B cell (primary cell): ENCODE measurements at regions not wholly inside any gene's neighbourhood (a gene's known extent, or its start where the extent isn't known, plus 50 kb on each side); places are given as distances from the start of the nearest gene placed in this dataset.

ENCODE experiments used
- ATAC-seq: fragments of 200-7000 bp; cut with Tn5 transposase; one replicate; pipeline ENCODE4 v1.10.0; 2021; ENCODE audit warnings: low read depth, mild to moderate bottlenecking, moderate number of reproducible peaks, moderate library complexity
- CTCF ChIA-PET: fragments of 350-600 bp; sonication (Branson Sonifier 250); formaldehyde crosslinking; loops from one replicate; lab custom pipeline; 2021; ENCODE audit warnings: antibody characterized with exemption, inconsistent platforms; lab: Charles Lee
- POLR2A ChIA-PET: fragments of 350-600 bp; sonication (Branson Sonifier 250); formaldehyde crosslinking; loops from one replicate; lab custom pipeline; 2021; ENCODE audit warnings: antibody characterized with exemption; lab: Charles Lee
- DNase-seq: peaks from one replicate; pipeline ENCODE4 v3.0.0; 2013
- H2AFZ ChIP-seq: 2 replicates; pipeline ENCODE4 v1.6.1; 2012; ENCODE audit warnings: mild to moderate bottlenecking, low read depth, low read length; ENCODE audit not compliant: insufficient read depth, poor library complexity, severe bottlenecking
- H3K27ac ChIP-seq, 2 donors: 1 replicate in 1 of 2; 2 replicates in 1 of 2; pipeline ENCODE4 v1.5.1; 2012 to 2013; ENCODE audit warnings: low read length in 2 of 2, mild to moderate bottlenecking in 2 of 2, moderate library complexity in 1 of 2
- H3K27me3 ChIP-seq, 4 experiments: fragments of 200-600 bp in 1 of 4; sonication (generic) in 1 of 4; replicated peaks in 1 of 4; 1 replicate in 2 of 4; 2 replicates in 2 of 4; pipeline versions ENCODE4 v1.6.1 to v1.7.0; 2013 to 2016; ENCODE audit warnings: low read length in 3 of 4, mild to moderate bottlenecking in 2 of 4, mixed read lengths in 1 of 4, moderate library complexity in 1 of 4; ENCODE audit not compliant: insufficient read depth in 4 of 4, control insufficient read depth in 3 of 4; ENCODE audit errors: control extremely low read depth in 1 of 4
- H3K36me3 ChIP-seq, 2 experiments: replicated peaks in 1 of 2; 1 replicate in 1 of 2; 2 replicates in 1 of 2; pipeline versions ENCODE4 v1.6.1 to v1.7.1; 2013; ENCODE audit warnings: low read length in 1 of 2; ENCODE audit not compliant: insufficient read depth in 2 of 2, control insufficient read depth in 1 of 2; ENCODE audit errors: control extremely low read depth in 1 of 2, extremely low read depth in 1 of 2
- H3K4me1 ChIP-seq, 2 donors: fragments of 200-600 bp in 1 of 2; sonication (generic) in 1 of 2; 1 replicate in 1 of 2; 2 replicates in 1 of 2; pipeline versions ENCODE4 v1.5.1 to v1.6.1; 2013 to 2017; ENCODE audit warnings: low read length in 2 of 2; ENCODE audit not compliant: control insufficient read depth in 2 of 2, insufficient read depth in 2 of 2
- H3K4me2 ChIP-seq: replicated peaks from 2 replicates; pipeline ENCODE3; 2012; ENCODE audit warnings: mild to moderate bottlenecking, low read depth, low read length; ENCODE audit not compliant: poor library complexity, severe bottlenecking
- H3K4me3 ChIP-seq, 5 experiments: fragments of 200-600 bp in 1 of 5; sonication (generic) in 1 of 5; 1 replicate in 3 of 5; 2 replicates in 2 of 5; pipeline versions ENCODE4 v1.5.1 to v1.7.0; 2011 to 2016; ENCODE audit warnings: low read length in 4 of 5, mild to moderate bottlenecking in 4 of 5, low read depth in 2 of 5, control low read depth in 1 of 5, moderate library complexity in 1 of 5; ENCODE audit not compliant: insufficient read depth in 1 of 5; ENCODE audit errors: control extremely low read depth in 1 of 5, extremely low read depth in 1 of 5
- H3K79me2 ChIP-seq: fragments of 200-600 bp; sonication (generic); one replicate; pipeline ENCODE4 v1.6.0; 2016; ENCODE audit warnings: low read length; ENCODE audit not compliant: control insufficient read depth, insufficient read depth
- H3K9ac ChIP-seq: fragments of 200-600 bp; sonication (generic); 2 replicates; pipeline ENCODE4 v1.6.1; 2017; ENCODE audit warnings: mild to moderate bottlenecking, low read length, moderate library complexity
- H3K9me3 ChIP-seq, 3 donors: one replicate each; pipeline versions ENCODE4 v1.6.1 to v1.7.1; 2013; ENCODE audit warnings: low read length in 2 of 3; ENCODE audit not compliant: control insufficient read depth in 2 of 3, insufficient read depth in 1 of 3; ENCODE audit errors: control extremely low read depth in 1 of 3
- H4K20me1 ChIP-seq: 2 replicates; pipeline ENCODE4 v1.6.0; 2012; ENCODE audit warnings: mild to moderate bottlenecking, low read length; ENCODE audit not compliant: insufficient read depth, control insufficient read depth, poor library complexity, severe bottlenecking
- H3K27ac Mint-ChIP-seq: one replicate; pipeline ENCODE4 v1.8.0; 2021; ENCODE audit warnings: mixed read lengths
- H3K27me3 Mint-ChIP-seq: one replicate; pipeline ENCODE4 v1.8.0; 2021; ENCODE audit warnings: mixed read lengths
- H3K4me1 Mint-ChIP-seq: one replicate; pipeline ENCODE4 v1.8.0; 2021; ENCODE audit warnings: mixed read lengths
- H3K4me3 Mint-ChIP-seq: one replicate; pipeline ENCODE4 v1.8.0; 2021; ENCODE audit warnings: mixed read lengths
- H3K9me3 Mint-ChIP-seq: one replicate; pipeline ENCODE4 v1.8.0; 2022; ENCODE audit warnings: mixed read lengths; ENCODE audit not compliant: insufficient read depth
- CTCF ChIP-seq: fragments of 200-600 bp; IDR thresholded peaks from one replicate; pipeline ENCODE4 v1.8.0; 2022; ENCODE audit warnings: antibody characterized with exemption, mild to moderate bottlenecking
- EZH2 ChIP-seq: IDR thresholded peaks from 2 replicates; pipeline ENCODE4 v1.6.1; 2012; ENCODE audit warnings: borderline replicate concordance, low read depth, mild to moderate bottlenecking, moderate library complexity, low read length; ENCODE audit not compliant: insufficient read depth, poor library complexity, severe bottlenecking
- WGBS: methylation state at CpG from one replicate; pipeline ENCODE4 v1.1.5; 2013; ENCODE audit warnings: missing lambda C conversion rate; ENCODE audit not compliant: insufficient coverage; 5-methylcytosine and 5-hydroxymethylcytosine counted together
- intact Hi-C: fragments of 100-400 bp; cut with micrococcal nuclease; formaldehyde crosslinking; loops from one replicate; pipeline ENCODE4 v1.10.0; 2022

DNA sequence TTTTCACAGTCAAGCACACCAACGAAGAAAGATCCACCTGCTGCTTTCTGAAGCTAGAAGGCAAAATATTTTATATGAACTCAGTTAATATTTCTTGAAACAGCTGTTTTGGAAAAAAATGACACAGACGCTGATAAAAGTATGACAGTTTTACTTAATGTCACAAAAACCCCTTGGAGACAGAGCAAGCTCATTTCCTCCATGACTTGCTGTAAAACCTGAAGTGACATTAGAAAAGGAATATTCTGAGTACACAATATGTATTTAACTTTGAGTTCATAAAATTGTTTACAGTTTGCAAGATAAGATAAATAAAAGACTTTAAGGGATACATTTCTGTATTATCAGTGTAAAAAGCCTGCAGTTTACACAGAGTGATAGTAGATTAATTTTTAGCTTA, 105.4 kb downstream of the DSEL start:
- Histone ChIP-seq H4K20me1 (no peaks in the 10 kb centered on the region), H3K79me2 (no peaks in the 10 kb centered on the region), H2AFZ (no peak overlapping the region), H3K9me3 (no peaks in the 10 kb centered on the region), H3K27ac (no peak overlapping the region), H3K36me3 (no peaks in the 10 kb centered on the region), H3K9ac (no peak overlapping the region), H3K4me3 (no peak overlapping the region), H3K4me2 (no peak overlapping the region), H3K27me3 (no peaks in the 10 kb centered on the region), H3K4me1 (no peaks in the 10 kb centered on the region)
- Mint-ChIP-seq H3K4me1 (no peaks in the 10 kb centered on the region), H3K4me3 (no peak overlapping the region), H3K27me3 (no peaks in the 10 kb centered on the region), H3K9me3 (no peaks in the 10 kb centered on the region), H3K27ac (no peak overlapping the region)
- WGBS, result no CpG with 5 or more reads among the region's 2 CpGs
- no peak for ATAC-seq
- POLR2A ChIA-PET, result no interaction called here
- intact Hi-C loops, result no loop called here
- no peak for TF ChIP-seq CTCF
- no peak for TF ChIP-seq EZH2
- CTCF ChIA-PET, result no interaction called here
- no peak for DNase-seq

- Histone ChIP-seq H3K9ac (no peak overlapping the region), H4K20me1 (no peaks in the 10 kb centered on the region), H2AFZ (no peak overlapping the region), H3K79me2 (no peaks in the 10 kb centered on the region), H3K36me3 (no peaks in the 10 kb centered on the region), H3K9me3 (no peaks in the 10 kb centered on the region), H3K27ac (no peak overlapping the region), H3K4me1 (no peaks in the 10 kb centered on the region), H3K4me3 (no peak overlapping the region), H3K4me2 (no peak overlapping the region), H3K27me3 (no peaks in the 10 kb centered on the region)
- Mint-ChIP-seq H3K4me3 (no peak overlapping the region), H3K9me3 (no peaks in the 10 kb centered on the region), H3K4me1 (no peaks in the 10 kb centered on the region), H3K27ac (no peak overlapping the region), H3K27me3 (no peaks in the 10 kb centered on the region)
- intact Hi-C loops, result no loop called here
- ATAC-seq (no peak), DNase-seq (no peak)
- ChIA-PET POLR2A (no interaction called here), CTCF (no interaction called here)
- WGBS, result no CpG with 5 or more reads among the region's 4 CpGs
- no peak for TF ChIP-seq EZH2
Measured at GRCh38 chr18:67410075-67411070, 106.1 kb downstream of the DSEL start.
